Activated T-cell treated with anti-CD3 and anti-CD28 coated beads for 1 hour (primary cell): ENCODE measurements at regions not wholly inside any gene's neighbourhood (a gene's known extent, or its start where the extent isn't known, plus 50 kb on each side); places are given as distances from the start of the nearest gene placed in this dataset.

ENCODE experiments used
- DNase-seq: peaks from one replicate; pipeline ENCODE4 v3.0.0-alpha.2; 2020; ENCODE audit warnings: low read depth

GRCh38 chr17:79443026-79443425 is 167.8 kb downstream of the RBFOX3 start:
- DNase-seq = no peak

GRCh38 chr17:79441356-79442160 is 169.3 kb downstream of the RBFOX3 start:
- DNase-seq = no peak

DNA sequence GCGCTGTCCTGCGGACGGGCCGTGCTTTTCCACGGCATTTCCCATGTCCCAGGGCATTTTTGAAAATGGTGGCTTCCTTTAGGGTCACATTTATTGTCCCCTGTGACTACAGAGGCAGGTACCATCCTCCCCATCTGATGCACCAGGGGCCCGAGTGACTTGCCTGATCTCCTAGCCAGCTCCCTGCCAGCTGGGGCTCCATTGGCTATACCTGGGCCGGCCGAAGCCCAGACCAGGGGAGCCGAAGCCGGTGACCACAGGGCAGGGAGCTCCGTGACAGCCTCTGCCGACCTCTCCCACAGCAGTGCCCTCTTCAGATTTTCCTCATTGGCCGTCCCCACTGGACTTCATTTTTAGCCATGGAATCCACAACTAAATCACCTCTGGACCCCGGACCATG is 170.6 kb downstream of the RBFOX3 start:
- DNase-seq = no peak

GRCh38 chr17:79439493-79439892 is 171.4 kb downstream of the RBFOX3 start:
- DNase-seq = no peak

- no peak for DNase-seq
Measured at GRCh38 chr17:79438546-79439334, 172.1 kb downstream of the RBFOX3 start.

- DNase-seq = no peak
Measured at GRCh38 chr17:79438058-79438457, 172.8 kb downstream of the RBFOX3 start.

GRCh38 chr17:79437081-79437480 is 173.8 kb downstream of the RBFOX3 start:
- no peak for DNase-seq

- DNase-seq = no peak
Measured at GRCh38 chr17:79435962-79436361, 174.9 kb downstream of the RBFOX3 start.

GRCh38 chr17:79435296-79435695 is 175.6 kb downstream of the RBFOX3 start:
- DNase-seq = no peak

DNA sequence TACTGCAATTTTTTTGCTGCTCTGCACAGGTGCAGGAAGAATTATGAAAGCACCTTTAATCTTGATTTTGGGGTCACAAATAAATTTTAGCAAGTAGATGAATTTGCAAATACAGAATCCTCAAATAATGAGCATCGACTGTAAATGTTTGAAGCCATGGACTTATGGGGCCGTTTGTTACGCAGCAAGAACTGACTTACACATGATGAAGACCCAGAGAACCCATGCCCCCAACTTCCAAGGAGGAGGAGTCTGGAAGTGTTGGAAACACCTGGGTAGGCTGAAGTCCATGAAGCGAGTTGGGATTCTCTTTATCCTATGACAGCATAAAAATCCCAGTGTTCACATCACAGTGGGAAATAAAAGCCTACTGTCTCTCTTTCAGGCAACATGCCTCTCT is 176.6 kb downstream of the RBFOX3 start:
- DNase-seq = no peak

GRCh38 chr17:79433379-79433778 is 177.5 kb downstream of the RBFOX3 start:
- DNase-seq = no peak

- no peak for DNase-seq
Measured at GRCh38 chr17:79431175-79431574, 179.7 kb downstream of the RBFOX3 start.

DNA sequence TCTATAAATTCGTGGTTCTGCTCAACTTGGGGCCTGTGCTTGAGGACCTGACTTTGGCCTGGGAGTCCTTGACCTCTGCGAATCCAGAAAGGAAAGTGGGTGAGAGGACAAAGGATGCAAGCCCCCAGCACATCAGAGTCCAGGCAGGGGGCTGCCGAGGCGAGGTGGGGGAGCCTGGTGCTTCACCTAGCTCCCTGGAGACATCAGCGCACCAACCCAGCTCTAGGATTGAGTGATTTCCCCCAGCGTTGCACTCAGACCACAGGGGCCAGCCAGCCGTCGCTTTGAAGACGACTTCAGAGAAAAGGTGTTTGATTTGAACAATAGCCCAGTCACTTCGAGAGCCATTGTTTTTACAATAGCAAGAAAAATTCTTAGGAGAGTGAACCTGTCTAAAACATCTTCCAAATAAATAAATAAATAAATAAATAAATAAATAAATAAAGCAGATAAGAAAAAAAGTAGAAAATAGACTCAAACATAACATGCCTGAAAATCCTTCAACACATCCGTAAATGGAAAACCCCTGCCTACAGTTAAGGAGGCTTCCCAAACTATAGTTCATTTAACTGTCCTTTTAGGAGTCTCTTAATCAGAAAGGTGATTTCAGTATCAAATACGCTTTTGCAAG is 180.9 kb downstream of the RBFOX3 start:
- no peak for DNase-seq

DNA sequence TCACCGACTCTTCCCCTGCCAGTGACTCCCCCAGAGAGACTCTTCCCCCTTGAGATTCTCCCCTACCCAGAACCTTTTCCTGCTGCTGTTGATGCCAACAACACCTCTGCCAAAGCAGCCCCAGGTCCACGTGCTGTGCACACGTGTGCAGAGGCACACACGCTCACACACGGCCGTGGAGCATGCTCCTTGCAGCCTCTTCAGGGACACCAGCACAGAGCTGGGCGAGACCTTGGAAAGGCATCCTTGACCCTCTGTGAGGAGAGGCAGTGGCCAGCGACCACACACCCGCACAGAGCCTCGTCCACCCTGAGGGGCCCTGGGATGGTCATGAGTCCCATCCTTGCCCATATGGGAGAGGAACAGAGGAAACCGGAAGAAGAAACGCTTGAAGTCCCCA is 181.9 kb downstream of the RBFOX3 start:
- no peak for DNase-seq

GRCh38 chr17:79427621-79428539 is 183.0 kb downstream of the RBFOX3 start:
- DNase-seq = no peak

GRCh38 chr17:79425686-79426085 is 185.2 kb downstream of the RBFOX3 start:
- DNase-seq = no peak

- no peak for DNase-seq
Measured at GRCh38 chr17:79424471-79425185, 186.2 kb downstream of the RBFOX3 start.

DNA sequence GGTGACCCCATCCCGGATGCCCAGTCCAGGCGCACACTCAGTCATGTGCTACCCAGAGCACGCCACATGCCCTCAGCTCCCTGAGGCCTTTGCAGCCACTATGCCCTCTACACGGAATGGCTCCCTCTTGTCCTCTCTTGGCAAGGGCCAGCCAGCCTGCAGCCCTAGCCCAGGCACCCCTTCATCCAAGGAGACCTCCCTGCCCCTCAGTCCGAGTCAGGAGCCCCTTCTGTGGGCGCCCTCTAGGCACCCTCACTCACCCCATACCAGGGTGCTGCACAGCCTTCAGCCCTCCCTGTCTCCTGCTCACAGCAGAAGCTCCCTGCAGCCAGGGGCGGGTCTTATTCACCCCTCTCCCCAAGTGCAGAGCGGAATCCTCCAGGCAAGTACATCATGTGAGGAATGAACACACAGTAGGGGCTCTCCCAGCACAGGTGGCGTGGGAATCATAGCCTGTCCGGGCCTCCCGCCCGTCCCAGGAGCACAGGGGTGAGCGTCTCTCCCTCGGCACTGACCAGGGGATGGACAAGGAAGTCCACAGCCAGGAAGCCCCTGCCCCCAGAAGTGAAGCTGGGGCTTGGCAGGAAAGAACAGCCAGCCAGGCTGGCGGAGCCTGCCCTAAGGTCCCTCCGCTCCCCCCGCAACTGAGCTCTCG is 186.9 kb downstream of the RBFOX3 start:
- no peak for DNase-seq

GRCh38 chr17:79422236-79422635 is 188.6 kb downstream of the RBFOX3 start:
- DNase-seq = no peak
